HCT116 (cell line): ENCODE measurements at regions not wholly inside any gene's neighbourhood (a gene's known extent, or its start where the extent isn't known, plus 50 kb on each side); places are given as distances from the start of the nearest gene placed in this dataset.

Experiments
- ATAC-seq: fragments of 200-7000 bp; cut with Tn5 transposase; 2 replicates; pipeline ENCODE4 v1.9.1; 2020; ENCODE audit warnings: mild to moderate bottlenecking, moderate library complexity
- BruUV-seq: library from RNA; stranded (reverse); fragments of 400-500 nt; replicated peaks from 2 replicates; lab custom pipeline; 2021; lab: Mats Ljungman, UMichigan
- CTCF ChIA-PET: fragments of 300-600 bp; sonication (Branson Sonifier 250); formaldehyde crosslinking; loops from one replicate; lab custom pipeline; 2021; ENCODE audit warnings: antibody characterized with exemption; lab: Charles Lee
- POLR2A ChIA-PET: fragments of 300-600, 350-600 bp; sonication (Branson Sonifier 250); formaldehyde crosslinking; loops from one replicate; lab custom pipeline; 2021; ENCODE audit warnings: antibody characterized with exemption; lab: Charles Lee
- RAD21 ChIA-PET, 2 experiments: fragments of 300-600 bp; sonication (Branson Sonifier 250); formaldehyde crosslinking; loops; one replicate each; lab custom pipeline; 2023; ENCODE audit warnings: low total read pairs in 2 of 2; ENCODE audit not compliant: uncharacterized antibody in 2 of 2, unreplicated experiment in 2 of 2, low non-redundant PET in 1 of 2; lab: Charles Lee
- DNase-seq: peaks from one replicate; pipeline ENCODE4 v3.0.0-alpha.2; 2010; ENCODE audit warnings: low read depth, low spot score
- H2AFZ ChIP-seq: fragments of 200-600 bp; shearing (Covaris generic), sonication (generic); 2 replicates; pipeline ENCODE4 v1.6.1; 2017; ENCODE audit warnings: low read depth, mixed run types, mixed read lengths, antibody characterized with exemption, low read length; ENCODE audit not compliant: poor library complexity, severe bottlenecking
- H3K27ac ChIP-seq: 2 replicates; pipeline ENCODE4 v1.5.1; 2012; ENCODE audit warnings: low read depth, low read length
- H3K27me3 ChIP-seq: fragments of 200-600 bp; sonication (generic); 2 replicates; pipeline ENCODE4 v1.6.1; 2016; ENCODE audit warnings: mixed run types, low read length, mixed read lengths; ENCODE audit not compliant: insufficient read depth
- H3K36me3 ChIP-seq, 2 experiments: fragments of 200-500 bp in 1 of 2; fragments of 200-600 bp in 1 of 2; sonication (Bioruptor generic) in 1 of 2; sonication (generic) in 1 of 2; 2 replicates each; pipeline versions ENCODE4 v1.5.1 to v1.6.1; 2014 to 2016; ENCODE audit warnings: low read length in 2 of 2, inconsistent platforms in 1 of 2, mixed read lengths in 1 of 2, mixed run types in 1 of 2; ENCODE audit not compliant: insufficient read depth in 2 of 2, control insufficient read depth in 1 of 2
- H3K4me1 ChIP-seq, 2 experiments: fragments of 200-600 bp in 1 of 2; sonication (generic) in 1 of 2; 2 replicates each; pipeline versions ENCODE4 v1.5.1 to v1.6.1; 2012 to 2017; ENCODE audit warnings: low read length in 2 of 2, inconsistent platforms in 1 of 2, mild to moderate bottlenecking in 1 of 2, mixed read lengths in 1 of 2, mixed run types in 1 of 2, moderate library complexity in 1 of 2; ENCODE audit not compliant: insufficient read depth in 2 of 2, control insufficient read depth in 1 of 2
- H3K4me2 ChIP-seq: fragments of 200-600 bp; sonication (generic); 2 replicates; pipeline ENCODE4 v1.6.1; 2017; ENCODE audit warnings: mixed run types, low read length, mixed read lengths
- H3K4me3 ChIP-seq, 2 experiments: fragments of 200-600 bp in 1 of 2; sonication (generic) in 1 of 2; replicated peaks in 1 of 2; 2 replicates each; pipeline ENCODE4 v1.5.1; 2011 to 2016; ENCODE audit warnings: low read length in 2 of 2, control low read depth in 1 of 2, low read depth in 1 of 2, mild to moderate bottlenecking in 1 of 2, mixed read lengths in 1 of 2, mixed run types in 1 of 2
- H3K79me2 ChIP-seq: fragments of 200-600 bp; sonication (generic); 2 replicates; pipeline ENCODE4 v1.6.1; 2017; ENCODE audit warnings: mild to moderate bottlenecking, mixed run types, low read length, moderate library complexity, mixed read lengths; ENCODE audit not compliant: insufficient read depth
- H3K9ac ChIP-seq: fragments of 200-600 bp; sonication (generic); 2 replicates; pipeline ENCODE4 v1.6.1; 2016; ENCODE audit warnings: low read length, mixed read lengths
- H3K9me2 ChIP-seq: fragments of 200-600 bp; sonication (generic), shearing (Covaris generic); 2 replicates; pipeline ENCODE4 v1.6.1; 2017; ENCODE audit warnings: mixed run types, mild to moderate bottlenecking, moderate library complexity; ENCODE audit not compliant: insufficient read depth
- H3K9me3 ChIP-seq, 2 experiments: fragments of 200-500 bp in 1 of 2; fragments of 200-600 bp in 1 of 2; sonication (Bioruptor generic) in 1 of 2; sonication (generic) in 1 of 2; 2 replicates each; pipeline ENCODE4 v1.6.1; 2014 to 2017; ENCODE audit warnings: low read length in 2 of 2, mixed read lengths in 2 of 2, inconsistent platforms in 1 of 2, low read depth in 1 of 2, mild to moderate bottlenecking in 1 of 2, mixed run types in 1 of 2, moderate library complexity in 1 of 2; ENCODE audit not compliant: control insufficient read depth in 1 of 2, insufficient read depth in 1 of 2
- H4K20me1 ChIP-seq: fragments of 200-600 bp; sonication (generic), shearing (Covaris generic); 2 replicates; pipeline ENCODE4 v1.6.1; 2017; ENCODE audit warnings: mixed run types, mild to moderate bottlenecking, moderate library complexity; ENCODE audit not compliant: insufficient read depth
- ATF3 ChIP-seq: IDR thresholded peaks from 2 replicates; pipeline ENCODE4 v1.6.1; 2012
- CEBPB ChIP-seq: IDR thresholded peaks from 2 replicates; pipeline ENCODE4 v1.6.1; 2012; ENCODE audit warnings: low read depth
- CTCF ChIP-seq, 3 experiments: fragments of 200-600 bp in 1 of 3; sonication (generic) in 1 of 3; IDR thresholded peaks in 2 of 3; conservative IDR thresholded peaks in 1 of 3; 2 replicates each; pipeline ENCODE4 v1.5.1; 2012 to 2017; ENCODE audit warnings: low read depth in 2 of 3, low read length in 2 of 3, antibody characterized with exemption in 1 of 3, borderline replicate concordance in 1 of 3, control low read depth in 1 of 3, mild to moderate bottlenecking in 1 of 3, mixed read lengths in 1 of 3, mixed run types in 1 of 3, moderate library complexity in 1 of 3; ENCODE audit not compliant: insufficient read depth in 1 of 3
- EZH2phosphoT487 ChIP-seq: fragments of 200-600 bp; IDR thresholded peaks from 2 replicates; pipeline ENCODE4 v1.6.1; 2018; ENCODE audit warnings: antibody characterized with exemption, borderline replicate concordance
- FOSL1 ChIP-seq: IDR thresholded peaks from 2 replicates; pipeline ENCODE4 v1.6.1; 2012; ENCODE audit warnings: low read depth
- JUND ChIP-seq: IDR thresholded peaks from 2 replicates; pipeline ENCODE4 v1.6.1; 2012
- POLR2A ChIP-seq: IDR thresholded peaks from 2 replicates; pipeline ENCODE4 v1.7.0; 2011; ENCODE audit warnings: borderline replicate concordance; ENCODE audit not compliant: insufficient read depth, insufficient read length; ENCODE audit errors: extremely low read depth
- POLR2AphosphoS5 ChIP-seq: IDR thresholded peaks from 2 replicates; pipeline ENCODE4 v1.6.1; 2011; ENCODE audit warnings: mild to moderate bottlenecking, low read depth, low read length, moderate library complexity
- RAD21 ChIP-seq: IDR thresholded peaks from 2 replicates; pipeline ENCODE4 v1.6.1; 2012; ENCODE audit warnings: low read depth, mild to moderate bottlenecking
- SIN3A ChIP-seq: IDR thresholded peaks from 2 replicates; pipeline ENCODE4 v1.6.1; 2012; ENCODE audit warnings: low read depth
- SP1 ChIP-seq: IDR thresholded peaks from 2 replicates; pipeline ENCODE4 v1.6.1; 2012; ENCODE audit warnings: low read depth
- SRF ChIP-seq: IDR thresholded peaks from 2 replicates; pipeline ENCODE4 v1.6.1; 2012; ENCODE audit warnings: low read depth
- YY1 ChIP-seq: IDR thresholded peaks from 2 replicates; pipeline ENCODE4 v1.6.1; 2011; ENCODE audit warnings: low read length, low read depth, moderate library complexity, mild to moderate bottlenecking; ENCODE audit not compliant: insufficient replicate concordance; ENCODE audit errors: extremely low read depth
- ZNF274 ChIP-seq: fragments of 200-500 bp; sonication (Bioruptor generic); IDR thresholded peaks from 2 replicates; pipeline ENCODE4 v1.6.1; 2014; ENCODE audit warnings: mild to moderate bottlenecking, low read depth, low read length, inconsistent platforms
- intact Hi-C: fragments of 100-400 bp; cut with micrococcal nuclease; formaldehyde crosslinking; loops from 2 replicates; pipeline ENCODE4 v1.10.0; 2022

GRCh38 chr12:128190614-128191013 lies 76.4 kb upstream of the TMEM132C start:
- Histone ChIP-seq H3K4me2 (no peak overlapping the region), H3K9ac (no peak overlapping the region), H3K36me3 (no peaks in the 10 kb centered on the region), H3K27me3 (no peaks in the 10 kb centered on the region), H3K79me2 (no peaks in the 10 kb centered on the region), H2AFZ (no peak overlapping the region), H3K9me3 (peaks cover 9 to 26% of the 10 kb centered on the region in 2 experiments; a peak in 2 of 4 replicates), H3K27ac (no peak overlapping the region), H3K4me1 (no peaks in the 10 kb centered on the region), H4K20me1 (no peaks in the 10 kb centered on the region), H3K4me3 (no peak overlapping the region), H3K9me2 (no peaks in the 10 kb centered on the region)
- no peak for TF ChIP-seq POLR2AphosphoS5
- peak in 1 of 3 experiments; percentile 21; a peak in 1 of 6 replicates for TF ChIP-seq CTCF (IDR thresholded peaks at IDR 0.05 in 2 of 3, conservative IDR thresholded peaks at IDR 0.05 in 1 of 3; ENCODE audit: borderline replicate concordance in 1 of 3, insufficient read depth in 1 of 3, low read depth in 2 of 3, low read length in 2 of 3)
- no peak for TF ChIP-seq CEBPB
- no peak for TF ChIP-seq ATF3
- DNase-seq (no peak), ATAC-seq (no peak)
- ChIA-PET POLR2A (no interaction called here), CTCF (no interaction called here), RAD21 (no interaction called here)
- BruUV-seq = no TSS peak
- intact Hi-C loops = no loop called here

GRCh38 chr12:128191380-128191779 lies 75.6 kb upstream of the TMEM132C start:
- ChIA-PET RAD21 (no interaction called here), CTCF (no interaction called here)
- no peaks in the 10 kb centered on the region for H3K27me3 ChIP-seq

More at GRCh38 chr12:128191380-128191779, 75.6 kb upstream of the TMEM132C start:
- Histone ChIP-seq H3K27ac (no peak overlapping the region), H3K4me2 (no peak overlapping the region), H3K9ac (no peak overlapping the region), H3K4me1 (no peaks in the 10 kb centered on the region), H3K4me3 (no peak overlapping the region), H3K9me2 (no peaks in the 10 kb centered on the region), H2AFZ (no peak overlapping the region), H3K9me3 (peaks cover 9 to 26% of the 10 kb centered on the region in 2 experiments; a peak in 2 of 4 replicates), H3K79me2 (no peaks in the 10 kb centered on the region), H3K36me3 (no peaks in the 10 kb centered on the region), H4K20me1 (no peaks in the 10 kb centered on the region)
- intact Hi-C loops = no loop called here
- BruUV-seq = no TSS peak
- ATAC-seq = no peak
- TF ChIP-seq POLR2AphosphoS5 = no peak
- no peak for TF ChIP-seq SIN3A
- no peak for TF ChIP-seq JUND
- no peak for TF ChIP-seq SP1
- TF ChIP-seq FOSL1 = no peak
- no peak for TF ChIP-seq ZNF274
- TF ChIP-seq CTCF (IDR thresholded peaks at IDR 0.05 in 2 of 3, conservative IDR thresholded peaks at IDR 0.05 in 1 of 3; ENCODE audit: borderline replicate concordance in 1 of 3, insufficient read depth in 1 of 3, low read depth in 2 of 3, low read length in 2 of 3) = no peak
- TF ChIP-seq POLR2A = no peak
- TF ChIP-seq YY1 = no peak
- no peak for TF ChIP-seq SRF
- TF ChIP-seq EZH2phosphoT487 = no peak
- TF ChIP-seq RAD21 = no peak
- DNase-seq = no peak
- POLR2A ChIA-PET = no interaction called here
